HUDEP-2 (cell line): ENCODE measurements at regions not wholly inside any gene's neighbourhood (a gene's known extent, or its start where the extent isn't known, plus 50 kb on each side); places are given as distances from the start of the nearest gene placed in this dataset.

Experiments
- DNase-seq, 76 experiments: peaks; one replicate each; lab custom pipeline; 2025; ENCODE audit not compliant: unreplicated experiment in 76 of 76; lab: John Stamatoyannopoulos, UW

DNA sequence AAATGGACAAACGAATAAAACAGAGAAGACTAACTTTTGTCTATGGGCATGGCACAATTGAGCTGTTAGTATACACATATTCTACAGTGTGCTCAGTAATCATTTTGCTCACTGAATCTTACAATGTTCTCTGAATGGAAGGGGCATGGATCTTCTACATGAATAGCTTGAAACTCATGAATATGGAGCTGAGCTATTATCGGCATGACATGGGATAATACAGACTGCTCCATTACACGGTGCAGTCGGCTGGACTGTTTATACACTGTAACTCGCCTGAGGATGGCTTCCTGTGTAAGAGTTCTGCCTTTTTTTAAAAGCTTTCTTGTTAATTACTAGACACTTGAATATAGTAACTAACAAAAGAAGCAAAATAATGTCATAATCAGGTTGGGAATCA is 368.5 kb upstream of the MAD2L1 start:
- DNase-seq, result no peak

DNA sequence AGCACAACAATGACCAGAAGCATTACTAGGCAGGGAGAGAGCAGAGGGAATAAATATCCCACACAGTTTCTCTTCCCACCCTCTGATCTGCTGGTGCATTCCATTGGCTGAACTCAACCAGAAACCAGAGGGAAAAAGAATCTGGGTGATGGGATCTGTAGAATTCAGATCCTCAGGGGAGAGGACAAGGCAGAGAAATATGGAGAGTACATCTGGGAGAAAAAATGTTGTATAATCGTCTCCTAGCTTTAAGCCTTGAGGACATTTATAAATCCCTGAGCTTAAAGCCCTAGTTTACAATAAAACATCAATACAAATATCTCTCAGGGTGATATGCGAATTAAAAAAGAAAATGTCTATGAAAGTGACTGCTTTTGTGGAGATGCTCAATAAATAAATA is 368.1 kb upstream of the MAD2L1 start:
- no peak for DNase-seq

DNA sequence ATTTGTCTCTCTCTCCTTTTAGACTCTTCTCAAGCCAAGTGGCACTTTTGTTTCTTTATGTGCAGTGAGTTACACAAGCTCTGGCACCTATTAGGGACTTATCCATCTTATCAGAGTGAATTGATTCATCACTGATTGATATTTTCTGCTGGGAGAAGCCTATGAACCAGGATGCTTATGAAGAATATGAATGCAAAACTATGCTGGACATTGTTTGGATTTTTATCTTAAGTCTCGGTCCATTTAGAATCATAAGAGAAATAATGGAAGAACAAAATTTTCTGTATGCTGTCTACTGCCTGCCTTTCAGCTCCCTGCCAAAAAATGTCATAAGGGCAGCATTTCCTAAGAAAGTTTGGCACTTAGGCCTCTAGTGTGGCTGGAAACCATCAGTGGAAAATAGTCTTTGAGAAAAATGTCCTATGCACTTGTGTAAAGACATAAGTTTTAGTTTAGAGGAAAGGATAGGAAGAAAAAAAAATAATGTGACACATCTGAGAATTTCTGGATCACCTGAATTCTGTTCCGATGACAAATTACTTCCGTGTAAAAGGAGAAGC is 365.7 kb upstream of the MAD2L1 start:
- DNase-seq, result no peak

DNA sequence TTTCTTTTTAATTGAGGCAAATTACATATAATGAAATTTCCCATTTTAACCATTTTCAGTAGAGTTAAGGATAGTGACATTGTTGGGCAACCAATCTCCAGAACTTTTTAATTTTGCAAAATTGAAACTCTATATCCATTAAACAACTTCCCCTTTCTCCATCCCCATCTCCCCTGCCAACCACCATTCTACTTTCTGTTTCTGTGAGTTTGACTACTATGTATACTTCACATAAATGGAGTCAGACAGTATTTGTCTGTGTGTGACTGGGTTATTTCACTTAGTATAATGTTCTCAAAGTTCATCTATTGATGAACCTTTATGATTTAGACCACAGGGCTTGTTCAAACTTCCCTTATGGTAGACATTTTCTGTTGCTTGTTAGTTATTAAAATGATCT is 364.5 kb upstream of the MAD2L1 start:
- DNase-seq, result no peak

DNA sequence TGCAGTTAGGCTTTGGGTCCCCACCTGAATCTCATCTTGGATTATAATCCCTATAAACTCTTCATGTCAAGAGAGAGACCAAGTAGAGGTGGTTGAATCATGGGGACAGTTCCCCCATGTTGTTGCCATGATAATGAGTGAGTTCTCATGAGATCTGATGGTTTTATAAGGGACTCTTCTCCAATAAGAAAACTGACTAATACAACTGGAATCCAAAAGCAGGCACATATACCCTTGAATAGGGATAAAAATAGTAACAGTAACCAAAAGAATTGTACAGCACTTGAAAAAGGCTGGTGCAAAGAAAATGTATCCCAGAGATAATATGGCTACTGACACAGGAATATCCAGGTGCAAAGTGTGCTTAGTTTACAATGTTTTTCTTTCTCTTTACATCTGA is 351.5 kb upstream of the MAD2L1 start:
- DNase-seq, result no peak

DNA sequence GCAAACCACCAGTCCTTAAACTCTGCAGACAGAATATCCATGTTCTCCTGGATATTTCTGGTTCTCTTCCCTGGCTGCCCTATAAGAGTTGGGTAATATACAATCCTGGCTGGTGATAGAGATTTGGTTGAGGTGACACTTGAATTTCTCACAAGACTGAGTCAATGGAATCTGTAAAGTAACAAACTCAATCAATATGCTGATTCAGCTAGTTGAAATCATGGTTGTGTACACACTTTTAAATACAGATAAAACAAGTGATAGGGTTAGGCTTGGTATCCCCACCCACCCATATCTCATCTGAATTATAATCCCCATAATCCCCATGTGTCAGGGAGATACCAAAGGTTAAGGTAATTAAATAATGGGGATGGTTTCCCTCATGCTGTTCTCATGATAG is 349.2 kb upstream of the MAD2L1 start:
- DNase-seq, result no peak

DNA sequence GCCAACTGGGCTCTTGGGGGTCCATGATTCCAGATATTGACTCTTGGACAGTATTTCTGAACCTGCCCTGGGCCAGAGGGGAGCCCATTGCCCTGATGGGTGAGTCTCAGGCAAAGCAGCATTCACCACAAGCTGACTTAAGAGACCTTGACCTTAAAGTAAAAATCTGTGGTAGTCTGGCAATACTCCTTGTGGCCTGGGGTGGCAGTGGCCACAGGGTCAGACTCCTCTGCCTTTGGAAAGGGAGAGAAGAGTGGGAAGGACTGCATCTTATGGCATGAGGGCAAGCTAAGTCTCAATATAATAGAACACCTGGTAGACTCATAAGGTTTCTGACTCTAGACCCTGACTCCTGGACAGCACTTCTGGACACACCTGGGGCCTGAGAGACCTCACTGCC is 340.3 kb upstream of the MAD2L1 start:
- no peak for DNase-seq

DNA sequence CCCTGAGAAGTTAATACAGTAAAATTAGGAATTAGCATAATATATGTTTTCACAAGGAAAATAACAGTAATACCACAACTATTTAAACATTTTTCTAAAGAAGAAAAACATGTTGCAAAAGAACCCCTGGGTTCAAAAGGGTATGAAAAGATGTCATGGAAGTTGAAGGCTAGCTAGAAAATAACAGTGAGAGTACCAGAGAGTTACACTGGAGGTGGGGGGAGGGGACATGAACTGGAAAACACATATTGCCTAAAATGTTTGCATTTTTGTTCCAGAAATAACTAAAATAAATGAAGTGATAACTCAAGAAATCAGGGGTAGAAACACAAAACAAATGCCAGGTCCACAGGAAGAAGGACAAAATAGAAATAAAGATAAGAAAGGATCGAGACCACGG is 336.6 kb upstream of the MAD2L1 start:
- no peak for DNase-seq

DNA sequence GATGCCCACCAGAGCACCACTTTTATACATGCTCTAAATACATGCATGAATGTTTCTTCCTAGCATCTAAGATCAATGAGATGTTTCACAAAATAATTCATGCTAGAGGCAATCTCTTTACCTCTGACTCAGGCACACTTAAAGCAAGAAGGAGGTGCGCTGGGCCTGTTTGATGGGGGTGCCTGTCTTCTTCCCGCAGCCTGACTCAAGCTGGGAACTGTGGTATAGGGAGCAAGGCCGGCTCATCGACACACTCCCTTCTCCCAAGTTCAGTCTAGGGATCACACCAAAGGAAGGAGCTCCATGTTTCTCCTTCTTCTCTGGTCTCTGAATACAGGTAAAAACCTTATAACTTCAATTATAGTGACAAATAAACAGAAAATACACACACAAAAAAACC is 333.8 kb upstream of the MAD2L1 start:
- DNase-seq, result no peak

DNA sequence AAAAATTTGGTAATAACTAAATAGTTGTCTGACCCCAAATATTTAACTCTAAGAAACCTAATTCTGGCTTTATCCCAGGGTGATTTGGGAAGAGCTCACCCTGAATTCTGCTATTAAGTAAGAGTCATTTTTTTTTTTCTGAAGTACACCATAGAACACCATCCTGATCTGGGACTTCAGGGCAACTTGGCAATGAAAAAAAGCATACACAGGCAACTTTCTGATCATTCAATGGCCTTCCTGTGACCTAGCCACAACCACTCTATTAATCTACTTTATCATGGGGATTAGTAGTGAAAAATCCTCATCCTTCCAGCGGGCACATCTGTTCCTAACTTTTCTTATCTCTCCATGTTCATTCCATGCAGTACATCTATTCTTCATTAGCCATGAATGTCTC is 333.2 kb upstream of the MAD2L1 start:
- no peak for DNase-seq

DNA sequence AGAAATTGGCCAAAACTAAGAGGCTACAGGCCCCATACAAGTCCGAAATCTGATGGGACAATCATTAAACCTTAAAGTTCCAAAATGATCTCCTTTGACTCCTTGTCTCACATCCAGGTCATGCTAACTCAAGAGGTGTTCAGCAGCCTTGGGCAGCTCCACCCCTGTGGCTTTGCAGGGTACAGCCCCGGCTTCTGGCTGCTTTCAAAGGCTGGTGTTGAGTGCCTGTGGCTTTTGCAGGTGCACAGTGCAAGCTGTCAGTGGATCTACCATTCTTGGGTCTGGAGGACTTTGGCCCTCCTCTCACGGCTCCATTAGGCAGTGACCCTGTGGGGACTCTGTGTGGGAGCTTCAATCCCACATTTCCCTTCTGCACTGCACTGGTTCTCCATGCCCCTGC is 329.1 kb upstream of the MAD2L1 start:
- DNase-seq, result no peak

DNA sequence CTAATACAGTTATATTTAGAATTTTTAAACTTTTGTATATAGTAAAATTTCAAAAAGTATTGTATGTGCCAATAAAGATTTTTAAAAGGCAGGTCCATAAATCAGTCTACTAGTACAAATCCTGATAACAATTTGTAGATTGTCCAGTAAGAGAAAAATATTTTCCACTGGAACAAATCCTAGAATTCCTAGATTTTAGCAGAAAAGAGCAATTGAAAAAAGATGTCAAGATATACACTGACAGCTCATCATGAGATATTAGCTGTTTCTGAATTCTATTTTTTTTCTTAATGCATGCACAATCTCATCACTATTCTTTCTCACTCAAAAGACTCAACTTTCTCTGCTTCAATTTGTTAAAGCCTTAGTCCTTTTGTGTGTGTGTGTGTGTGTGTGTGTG is 289.2 kb upstream of the MAD2L1 start:
- no peak for DNase-seq

DNA sequence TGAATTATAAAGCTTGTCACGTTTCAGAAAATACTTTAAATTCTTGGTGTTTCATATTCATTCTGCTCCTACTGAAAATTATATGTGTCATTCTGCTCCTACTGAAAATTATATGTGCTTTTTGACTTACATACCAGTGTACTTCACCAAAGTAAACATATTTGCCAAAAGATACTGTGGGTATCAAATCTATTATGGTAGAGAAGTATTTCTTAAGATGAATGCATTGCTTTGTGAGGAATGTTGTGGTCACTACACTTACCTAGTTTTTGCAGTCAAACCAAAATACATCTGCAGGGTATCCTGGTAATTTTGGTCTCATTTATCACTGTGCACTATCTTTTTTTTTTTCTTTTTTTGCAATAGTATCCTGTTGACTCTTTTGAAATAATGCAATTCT is 287.7 kb upstream of the MAD2L1 start:
- no peak for DNase-seq

DNA sequence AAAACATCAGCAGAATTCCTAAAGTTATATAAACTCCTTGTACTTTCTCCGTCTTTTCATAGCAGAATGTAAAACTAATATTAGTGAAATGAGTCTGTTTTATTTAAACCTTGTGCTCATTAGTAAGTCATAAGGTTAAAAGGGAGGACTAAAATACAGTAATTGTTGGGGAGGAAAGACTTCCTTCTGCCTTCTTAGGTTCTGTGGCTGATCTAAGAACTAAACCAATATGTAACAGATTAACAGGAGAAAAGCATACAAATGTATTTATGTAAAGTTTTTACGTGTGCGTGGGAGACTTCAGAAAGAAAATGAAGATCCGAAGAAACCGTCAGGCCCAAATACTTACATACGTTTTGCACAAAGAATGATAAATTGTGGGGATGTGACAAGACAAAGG is 286.6 kb upstream of the MAD2L1 start:
- DNase-seq, result no peak

DNA sequence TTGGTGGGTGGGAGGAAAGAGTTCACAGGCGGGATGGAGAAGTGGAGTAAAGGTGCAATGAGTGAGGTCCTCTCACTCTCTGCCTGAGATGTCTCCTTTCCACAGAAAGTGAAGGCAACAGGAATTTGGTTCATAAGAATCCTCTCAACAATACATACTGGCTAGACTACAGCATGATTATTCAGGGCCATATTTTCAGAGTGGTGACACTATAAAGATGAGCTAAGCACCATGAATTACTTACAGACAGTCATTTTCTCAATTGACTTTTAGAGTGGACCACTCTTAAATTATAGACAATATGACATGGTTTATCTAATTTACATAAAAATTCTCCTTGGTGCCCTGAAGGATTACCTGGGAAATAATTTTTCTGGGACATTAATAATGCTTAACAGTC is 286.1 kb upstream of the MAD2L1 start:
- no peak for DNase-seq

DNA sequence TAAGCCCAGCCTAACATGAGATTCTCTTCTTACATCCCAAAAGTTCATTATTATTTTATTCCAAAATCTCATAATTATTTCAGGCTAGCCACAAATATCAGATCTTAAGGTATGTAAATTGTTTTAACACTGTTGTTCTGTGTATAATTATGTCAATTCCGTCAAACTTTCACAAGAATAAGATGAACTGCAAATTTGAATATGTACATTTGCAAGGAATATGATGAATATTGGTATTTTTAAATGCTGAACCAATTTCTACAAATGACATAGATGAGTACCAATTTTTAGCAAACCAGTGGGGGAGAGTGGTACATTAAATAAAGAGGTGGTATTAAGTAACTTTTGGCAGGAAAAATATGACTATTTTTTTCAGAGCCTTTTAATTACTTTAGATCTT is 282.3 kb upstream of the MAD2L1 start:
- no peak for DNase-seq

DNA sequence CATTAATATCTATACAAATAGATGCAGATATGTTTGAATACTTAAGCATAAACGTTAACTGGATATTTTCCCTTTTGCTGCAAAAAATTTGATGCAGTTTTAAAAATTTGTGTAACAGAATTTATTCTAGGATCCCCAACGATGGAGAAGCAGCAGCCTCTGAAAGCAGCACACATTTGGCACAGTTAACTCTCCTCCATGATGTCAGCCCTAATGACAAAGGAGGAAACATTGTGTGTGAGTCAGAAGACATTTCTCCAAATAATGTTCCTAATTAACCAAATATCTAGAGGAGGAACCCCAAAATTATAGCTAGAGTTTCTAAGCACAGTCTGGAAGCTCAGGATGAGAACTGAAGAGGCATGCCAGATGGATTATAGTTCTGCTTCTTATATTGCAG is 281.9 kb upstream of the MAD2L1 start:
- DNase-seq, result no peak

DNA sequence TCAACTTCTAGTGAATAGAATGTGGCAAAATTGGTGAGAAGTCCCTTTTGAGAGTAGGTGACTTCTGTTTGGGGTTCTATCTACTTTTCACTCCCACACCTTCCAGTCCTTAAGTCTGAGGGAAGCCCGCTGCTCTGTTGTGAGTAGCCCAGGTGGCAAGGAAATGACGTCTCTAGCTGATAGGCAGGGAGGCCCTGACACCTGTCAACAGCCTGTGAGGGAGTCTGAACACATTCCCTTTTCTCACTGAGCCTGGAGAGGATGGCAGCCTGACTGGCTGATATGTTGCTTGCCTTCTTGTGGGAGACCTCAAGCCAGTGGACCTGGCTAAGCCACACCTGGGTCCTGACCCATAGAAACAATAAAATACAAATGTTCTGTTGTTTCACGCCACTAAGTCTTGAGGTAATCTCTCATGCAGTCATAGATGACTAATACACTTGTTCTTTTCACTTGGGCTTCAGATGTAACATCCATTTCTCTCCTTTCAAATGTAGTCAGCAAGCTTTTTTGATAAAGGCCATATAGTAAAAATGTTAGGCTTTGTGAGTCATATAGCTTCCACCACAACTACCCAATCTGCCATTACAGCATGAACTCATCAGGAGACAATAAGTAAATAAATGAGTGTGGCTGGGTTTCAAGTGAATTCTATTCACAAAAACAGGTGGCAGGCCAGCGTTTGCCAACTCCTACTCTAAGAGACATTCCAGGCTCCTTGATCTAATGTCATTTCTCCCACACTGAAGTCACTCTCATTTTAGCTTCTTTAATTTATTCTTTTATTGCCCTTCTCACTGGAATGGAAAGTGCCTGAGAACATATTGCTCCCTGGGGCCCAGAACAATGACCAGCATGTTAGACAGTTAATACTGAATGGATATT is 265.1 kb upstream of the MAD2L1 start:
- DNase-seq, result no peak

DNA sequence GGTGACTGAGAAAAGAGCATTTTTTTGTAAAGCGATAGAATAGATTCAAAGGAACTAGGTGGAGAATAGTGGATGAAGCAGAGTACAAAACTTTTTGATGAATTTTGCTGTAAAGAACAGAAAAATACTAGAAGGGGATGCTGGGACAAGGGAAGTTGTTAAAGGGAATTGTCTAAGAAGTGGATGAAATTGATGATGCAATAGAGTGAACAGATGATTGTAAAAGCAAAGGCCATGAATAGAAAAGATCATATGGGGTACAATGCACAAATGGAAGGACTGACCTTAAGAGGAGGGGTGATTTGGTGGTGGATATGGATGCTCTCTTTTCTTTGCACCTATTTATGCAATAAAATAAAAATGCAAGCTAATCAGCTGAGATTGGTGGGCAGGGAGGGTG is 262.7 kb upstream of the MAD2L1 start:
- no peak for DNase-seq

DNA sequence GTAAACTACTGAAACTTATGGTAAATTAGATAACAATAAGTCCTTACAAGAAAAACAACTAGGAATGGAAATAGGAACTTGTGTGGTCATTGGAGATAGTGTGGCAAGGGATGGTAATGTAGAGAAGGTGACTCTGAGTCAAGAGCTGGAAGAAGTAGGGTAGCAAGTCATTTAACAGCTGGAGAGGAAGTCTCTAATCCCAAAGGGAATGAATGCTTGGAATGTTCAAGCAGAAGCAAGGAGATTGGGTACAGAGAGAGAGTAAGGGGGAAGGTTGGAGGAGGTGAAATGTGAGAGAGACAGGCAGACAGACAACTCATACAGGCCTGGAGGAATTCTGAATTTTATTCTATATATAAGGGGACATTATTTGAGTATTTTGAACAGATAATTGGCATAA is 260.6 kb upstream of the MAD2L1 start:
- no peak for DNase-seq

DNA sequence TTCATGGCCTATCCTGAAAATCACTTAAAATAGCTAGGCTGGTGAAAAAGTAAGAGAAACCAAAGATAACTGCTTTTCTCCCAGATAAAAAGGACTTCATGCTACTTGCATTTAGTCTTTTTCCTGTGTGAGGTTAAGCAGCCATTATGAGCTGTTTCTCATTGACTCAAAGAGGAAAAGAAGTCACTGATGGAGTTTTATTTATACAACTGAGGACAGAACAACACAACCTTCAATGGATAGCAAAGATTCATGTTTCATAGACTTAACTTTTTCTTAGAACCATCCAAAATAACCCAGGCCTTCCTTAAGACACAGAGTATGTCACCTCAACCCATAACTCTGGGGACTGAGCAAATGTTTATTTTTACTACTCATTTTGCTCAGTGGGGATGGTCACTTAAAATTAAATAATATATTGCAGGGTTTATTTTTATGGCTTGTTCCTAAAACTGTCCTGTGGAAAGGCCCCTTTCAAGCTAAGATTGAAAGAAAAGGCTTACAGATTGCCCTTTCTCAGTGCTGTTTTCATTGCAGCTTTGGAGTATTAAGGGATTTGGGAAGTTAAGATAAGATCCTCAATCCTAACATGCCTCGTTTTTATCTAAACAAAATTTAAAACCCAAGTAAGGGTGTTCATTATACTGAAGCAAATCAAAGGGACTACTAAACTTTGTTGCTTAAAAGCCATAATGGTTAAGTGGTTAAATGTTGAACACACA is 252.6 kb upstream of the MAD2L1 start:
- no peak for DNase-seq
